ENCODE measurements at regions not wholly inside any gene's neighbourhood (a gene's known extent, or its start where the extent isn't known, plus 50 kb on each side); places are given as distances from the start of the nearest gene placed in this dataset.

GRCh38 chr13:84686458-84686857 lies 804.2 kb upstream of the SLITRK1 start:
- Histone ChIP-seq H3K4me3 (no peak overlapping the region), H3K36me3 (no peaks in the 10 kb centered on the region), H3K4me1 (peaks cover 0 to 15% (median 0%) of the 10 kb centered on the region in 12 donors), H3K27ac (no peak overlapping the region), H3K9me3 (no peaks in the 10 kb centered on the region), H3K27me3 (no peaks in the 10 kb centered on the region)
- intact Hi-C loops (cut with DNase I) = no loop called here
- 56 to 87% (median 71%) methylated on average over 1 of the region's 1 CpG for WGBS, 4 donors
- TF ChIP-seq CTCF (IDR thresholded peaks at IDR 0.05) (no peak), POLR2A (IDR thresholded peaks at IDR 0.05) (no peak)
- no peak for ATAC-seq
- DNase-seq = no peak

GRCh38 chr13:84684804-84685203 lies 802.5 kb upstream of the SLITRK1 start:
- Histone ChIP-seq H3K36me3 (no peaks in the 10 kb centered on the region), H3K27me3 (no peaks in the 10 kb centered on the region), H3K27ac (peak overlapping the region in 1 of 12 donors; percentile 71), H3K9me3 (no peaks in the 10 kb centered on the region), H3K4me1 (peaks cover 0 to 15% (median 0%) of the 10 kb centered on the region in 12 donors), H3K4me3 (no peak overlapping the region)
- WGBS, 4 donors = 81 to 88% (median 84%) methylated on average over 6 of the region's 6 CpGs
- no peak for ATAC-seq
- intact Hi-C loops (cut with DNase I) = no loop called here
- no peak for DNase-seq
- no peak for TF ChIP-seq CTCF (IDR thresholded peaks at IDR 0.05)
- no peak for TF ChIP-seq POLR2A (IDR thresholded peaks at IDR 0.05)

GRCh38 chr13:84684048-84684662 lies 801.9 kb upstream of the SLITRK1 start:
- TF ChIP-seq CTCF (IDR thresholded peaks at IDR 0.05) = no peak
- TF ChIP-seq POLR2A (IDR thresholded peaks at IDR 0.05) = no peak
- Histone ChIP-seq H3K27ac (peak overlapping the region in 4 of 12 donors; percentile 16 to 71 (median 32)), H3K27me3 (no peaks in the 10 kb centered on the region), H3K4me1 (peaks cover 0 to 15% (median 0%) of the 10 kb centered on the region in 12 donors), H3K36me3 (no peaks in the 10 kb centered on the region), H3K4me3 (no peak overlapping the region), H3K9me3 (no peaks in the 10 kb centered on the region)
- ATAC-seq (peak in 2 of 4 donors; percentile 64 to 78), DNase-seq (peak in 4 of 5 donors; percentile 7 to 29 (median 23))
- intact Hi-C loops (cut with DNase I) = no loop called here
- WGBS, 4 donors = 38 to 52% (median 43%) methylated on average over 3 of the region's 3 CpGs

- H3K9me3 ChIP-seq = no peaks in the 10 kb centered on the region
- no peaks in the 10 kb centered on the region for H3K27me3 ChIP-seq
- H3K4me3 ChIP-seq = no peak overlapping the region
- DNase-seq (no peak), ATAC-seq (peak in 1 of 4 donors; percentile 60)
- H3K4me1 ChIP-seq = peaks cover 0 to 15% (median 0%) of the 10 kb centered on the region in 12 donors
- H3K27ac ChIP-seq = peak overlapping the region in 1 of 12 donors; percentile 71
- no peaks in the 10 kb centered on the region for H3K36me3 ChIP-seq
- TF ChIP-seq POLR2A (IDR thresholded peaks at IDR 0.05) = no peak
- no peak for TF ChIP-seq CTCF (IDR thresholded peaks at IDR 0.05)
- intact Hi-C loops (cut with DNase I) = no loop called here
Measured at GRCh38 chr13:84683448-84683847, 801.2 kb upstream of the SLITRK1 start.
